ENCODE measurements at regions not wholly inside any gene's neighbourhood (a gene's known extent, or its start where the extent isn't known, plus 50 kb on each side); places are given as distances from the start of the nearest gene placed in this dataset.
"Not testable (repeated sequence)": the region's sequence is repeated elsewhere in the genome, so short reads cannot be mapped to it uniquely, and the experiment has no call there.

DNA sequence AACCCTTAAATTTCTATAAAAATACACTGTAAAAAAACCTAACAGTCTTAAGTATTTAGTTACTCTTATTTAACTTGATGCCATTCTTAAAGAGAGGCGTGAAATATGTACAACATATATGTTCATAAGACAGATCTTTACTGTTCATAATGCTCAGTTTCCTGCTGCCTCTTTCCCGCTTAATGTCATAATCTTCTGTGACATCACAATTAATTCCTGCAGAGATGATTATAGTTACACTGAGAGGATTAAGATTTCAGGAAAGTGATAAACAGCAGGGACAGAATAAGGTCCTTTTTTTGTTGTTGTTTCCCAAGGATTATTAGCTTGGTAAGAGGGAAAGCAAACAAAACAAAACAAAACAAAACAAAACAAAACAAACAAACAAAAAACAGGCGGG is 801.4 kb downstream of the FLRT2 start:
- peak overlapping the region; percentile 21 for H3K4me2 ChIP-seq (ENCODE audit: low read length)

DNA sequence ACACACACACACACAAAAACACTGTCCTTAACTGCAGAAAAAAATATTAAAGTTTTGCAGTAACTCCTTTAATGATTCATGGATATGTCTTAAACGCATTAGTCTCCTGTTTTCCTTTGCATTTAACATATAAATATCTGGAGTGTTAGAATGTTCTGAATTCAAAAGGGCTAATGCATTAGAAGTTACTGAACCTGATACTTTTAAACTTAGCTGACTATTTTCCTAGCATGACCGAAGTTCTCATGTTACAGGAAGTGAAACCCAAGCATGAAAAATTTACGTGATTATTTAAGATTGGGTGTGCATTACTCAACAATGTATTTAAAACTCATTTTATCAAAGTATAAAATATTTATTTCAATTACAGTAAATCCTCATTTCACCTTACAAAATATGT is 791.2 kb downstream of the FLRT2 start:
- Histone ChIP-seq H3K9ac (ENCODE audit: low read length) (no peak overlapping the region), H3F3A (ENCODE audit: insufficient read depth, low read length, poor library complexity, severe bottlenecking) (no peaks in the 10 kb centered on the region), H2AFZ (ENCODE audit: low read depth, low read length) (no peak overlapping the region), H3K27me3 (ENCODE audit: insufficient read depth, low read depth, low read length) (no peaks in the 10 kb centered on the region), H4K20me1 (ENCODE audit: insufficient read depth) (no peaks in the 10 kb centered on the region), H3K27ac (ENCODE audit: low read length) (no peak overlapping the region), H3K9me3 (ENCODE audit: low read length) (no peaks in the 10 kb centered on the region), H3K4me3 (ENCODE audit: low read length) (no peak overlapping the region), H3K36me3 (ENCODE audit: insufficient read depth, low read length) (no peaks in the 10 kb centered on the region), H3K4me2 (ENCODE audit: low read length) (no peak overlapping the region), H3K79me2 (replicated peaks; ENCODE audit: insufficient read depth, low read length) (no peaks in the 10 kb centered on the region), H3K9me2 (ENCODE audit: insufficient read depth, low read length) (no peaks in the 10 kb centered on the region)
- TF ChIP-seq, protein P1, sequence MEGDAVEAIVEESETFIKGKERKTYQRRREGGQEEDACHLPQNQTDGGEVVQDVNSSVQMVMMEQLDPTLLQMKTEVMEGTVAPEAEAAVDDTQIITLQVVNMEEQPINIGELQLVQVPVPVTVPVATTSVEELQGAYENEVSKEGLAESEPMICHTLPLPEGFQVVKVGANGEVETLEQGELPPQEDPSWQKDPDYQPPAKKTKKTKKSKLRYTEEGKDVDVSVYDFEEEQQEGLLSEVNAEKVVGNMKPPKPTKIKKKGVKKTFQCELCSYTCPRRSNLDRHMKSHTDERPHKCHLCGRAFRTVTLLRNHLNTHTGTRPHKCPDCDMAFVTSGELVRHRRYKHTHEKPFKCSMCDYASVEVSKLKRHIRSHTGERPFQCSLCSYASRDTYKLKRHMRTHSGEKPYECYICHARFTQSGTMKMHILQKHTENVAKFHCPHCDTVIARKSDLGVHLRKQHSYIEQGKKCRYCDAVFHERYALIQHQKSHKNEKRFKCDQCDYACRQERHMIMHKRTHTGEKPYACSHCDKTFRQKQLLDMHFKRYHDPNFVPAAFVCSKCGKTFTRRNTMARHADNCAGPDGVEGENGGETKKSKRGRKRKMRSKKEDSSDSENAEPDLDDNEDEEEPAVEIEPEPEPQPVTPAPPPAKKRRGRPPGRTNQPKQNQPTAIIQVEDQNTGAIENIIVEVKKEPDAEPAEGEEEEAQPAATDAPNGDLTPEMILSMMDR (IDR thresholded peaks at IDR 0.05; ENCODE audit: poor library complexity, severe bottlenecking) = no peak
- TF ChIP-seq POLR2AphosphoS5 (IDR thresholded peaks at IDR 0.05) = no peak
- no peak for TF ChIP-seq EP300 (conservative IDR thresholded peaks at IDR 0.05; ENCODE audit: poor library complexity, severe bottlenecking)
- TF ChIP-seq, protein P2, sequence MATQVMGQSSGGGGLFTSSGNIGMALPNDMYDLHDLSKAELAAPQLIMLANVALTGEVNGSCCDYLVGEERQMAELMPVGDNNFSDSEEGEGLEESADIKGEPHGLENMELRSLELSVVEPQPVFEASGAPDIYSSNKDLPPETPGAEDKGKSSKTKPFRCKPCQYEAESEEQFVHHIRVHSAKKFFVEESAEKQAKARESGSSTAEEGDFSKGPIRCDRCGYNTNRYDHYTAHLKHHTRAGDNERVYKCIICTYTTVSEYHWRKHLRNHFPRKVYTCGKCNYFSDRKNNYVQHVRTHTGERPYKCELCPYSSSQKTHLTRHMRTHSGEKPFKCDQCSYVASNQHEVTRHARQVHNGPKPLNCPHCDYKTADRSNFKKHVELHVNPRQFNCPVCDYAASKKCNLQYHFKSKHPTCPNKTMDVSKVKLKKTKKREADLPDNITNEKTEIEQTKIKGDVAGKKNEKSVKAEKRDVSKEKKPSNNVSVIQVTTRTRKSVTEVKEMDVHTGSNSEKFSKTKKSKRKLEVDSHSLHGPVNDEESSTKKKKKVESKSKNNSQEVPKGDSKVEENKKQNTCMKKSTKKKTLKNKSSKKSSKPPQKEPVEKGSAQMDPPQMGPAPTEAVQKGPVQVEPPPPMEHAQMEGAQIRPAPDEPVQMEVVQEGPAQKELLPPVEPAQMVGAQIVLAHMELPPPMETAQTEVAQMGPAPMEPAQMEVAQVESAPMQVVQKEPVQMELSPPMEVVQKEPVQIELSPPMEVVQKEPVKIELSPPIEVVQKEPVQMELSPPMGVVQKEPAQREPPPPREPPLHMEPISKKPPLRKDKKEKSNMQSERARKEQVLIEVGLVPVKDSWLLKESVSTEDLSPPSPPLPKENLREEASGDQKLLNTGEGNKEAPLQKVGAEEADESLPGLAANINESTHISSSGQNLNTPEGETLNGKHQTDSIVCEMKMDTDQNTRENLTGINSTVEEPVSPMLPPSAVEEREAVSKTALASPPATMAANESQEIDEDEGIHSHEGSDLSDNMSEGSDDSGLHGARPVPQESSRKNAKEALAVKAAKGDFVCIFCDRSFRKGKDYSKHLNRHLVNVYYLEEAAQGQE (IDR thresholded peaks at IDR 0.05; ENCODE audit: borderline replicate concordance) = no peak

More for the DNA sequence above, 801.4 kb downstream of the FLRT2 start:
- Histone ChIP-seq H3K36me3 (ENCODE audit: insufficient read depth, low read length) (no peaks in the 10 kb centered on the region), H4K20me1 (ENCODE audit: insufficient read depth) (no peaks in the 10 kb centered on the region), H3K9me2 (ENCODE audit: insufficient read depth, low read length) (no peaks in the 10 kb centered on the region), H3K27ac (ENCODE audit: low read length) (no peak overlapping the region), H3K9me3 (ENCODE audit: low read length) (no peaks in the 10 kb centered on the region), H2AFZ (ENCODE audit: low read depth, low read length) (no peak overlapping the region), H3K27me3 (ENCODE audit: insufficient read depth, low read depth, low read length) (no peaks in the 10 kb centered on the region), H3K4me3 (ENCODE audit: low read length) (no peak overlapping the region), H3K9ac (ENCODE audit: low read length) (no peak overlapping the region), H3K79me2 (replicated peaks; ENCODE audit: insufficient read depth, low read length) (no peaks in the 10 kb centered on the region), H3F3A (ENCODE audit: insufficient read depth, low read length, poor library complexity, severe bottlenecking) (no peaks in the 10 kb centered on the region)
- TF ChIP-seq SMC3 (conservative IDR thresholded peaks at IDR 0.05; ENCODE audit: poor library complexity) (no peak), RAD21 (conservative IDR thresholded peaks at IDR 0.05) (no peak), TAF1 (IDR thresholded peaks at IDR 0.05; ENCODE audit: low read depth) (no peak), MXI1 (conservative IDR thresholded peaks at IDR 0.05; ENCODE audit: poor library complexity, severe bottlenecking) (no peak), POLR2AphosphoS5 (IDR thresholded peaks at IDR 0.05) (no peak)
- TF ChIP-seq, protein P2 (IDR thresholded peaks at IDR 0.05; ENCODE audit: borderline replicate concordance) = no peak
- TF ChIP-seq, protein P1 (IDR thresholded peaks at IDR 0.05; ENCODE audit: poor library complexity, severe bottlenecking) = no peak

DNA sequence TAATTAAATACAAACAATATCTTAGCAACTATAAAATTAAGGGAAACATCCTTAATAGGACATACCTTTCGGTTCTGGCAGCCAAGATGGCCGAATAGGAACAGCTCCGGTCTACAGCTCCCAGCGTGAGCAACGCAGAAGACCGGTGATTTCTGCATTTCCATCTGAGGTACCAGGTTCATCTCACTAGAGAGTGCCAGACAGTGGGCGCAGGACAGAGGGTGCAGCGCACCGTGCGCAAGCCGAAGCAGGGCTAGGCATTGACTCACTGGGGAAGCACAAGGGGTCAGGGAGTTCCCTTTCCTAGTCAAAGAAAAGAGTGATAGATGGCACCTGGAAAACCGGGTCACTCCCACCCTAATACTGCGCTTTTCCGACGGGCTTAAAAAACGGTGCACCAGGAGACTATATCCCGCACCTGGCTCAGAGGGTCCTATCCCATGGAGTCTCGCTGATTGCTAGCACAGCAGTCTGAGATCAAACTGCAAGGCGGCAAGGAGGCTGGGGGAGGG is 782.3 kb downstream of the FLRT2 start:
- H4K20me1 ChIP-seq (ENCODE audit: insufficient read depth); H3K4me3 ChIP-seq (ENCODE audit: low read length); H3K9me2 ChIP-seq (ENCODE audit: insufficient read depth, low read length); H3K27me3 ChIP-seq (ENCODE audit: insufficient read depth, low read depth, low read length); H3K27ac ChIP-seq (ENCODE audit: low read length); H3F3A ChIP-seq (ENCODE audit: insufficient read depth, low read length, poor library complexity, severe bottlenecking); H3K9me3 ChIP-seq (ENCODE audit: low read length); H3K9ac ChIP-seq (ENCODE audit: low read length); H3K36me3 ChIP-seq (ENCODE audit: insufficient read depth, low read length); H3K79me2 ChIP-seq (replicated peaks; ENCODE audit: insufficient read depth, low read length); H2AFZ ChIP-seq (ENCODE audit: low read depth, low read length); H3K4me2 ChIP-seq (ENCODE audit: low read length): not testable (repeated sequence)
